Mucosa of descending colon (tissue), 3 donors: ENCODE measurements at regions not wholly inside any gene's neighbourhood (a gene's known extent, or its start where the extent isn't known, plus 50 kb on each side); places are given as distances from the start of the nearest gene placed in this dataset.

Source experiments
- ATAC-seq: fragments of 200-7000 bp; cut with Tn5 transposase; one replicate; pipeline ENCODE4 v1.9.1; 2020; ENCODE audit warnings: mild to moderate bottlenecking, moderate library complexity
- DNase-seq, 3 donors: peaks; one replicate each; pipeline ENCODE4 v3.0.0-alpha.2; 2020
- H3K36me3 ChIP-seq: fragments of 200-600 bp; one replicate; pipeline ENCODE4 v1.8.0; 2021; ENCODE audit warnings: low read depth, mild to moderate bottlenecking
- H3K4me1 ChIP-seq: fragments of 200-600 bp; one replicate; pipeline ENCODE4 v1.8.0; 2021; ENCODE audit warnings: low read depth, mild to moderate bottlenecking
- H3K4me3 ChIP-seq: fragments of 200-600 bp; one replicate; pipeline ENCODE4 v1.8.0; 2021; ENCODE audit warnings: mild to moderate bottlenecking
- H3K9me3 ChIP-seq: fragments of 200-600 bp; one replicate; pipeline ENCODE4 v1.8.0; 2021; ENCODE audit warnings: mild to moderate bottlenecking
- intact Hi-C, 2 donors: fragments of 100-400 bp; cut with DNase I in 1 of 2; cut with micrococcal nuclease in 1 of 2; formaldehyde crosslinking; loops; one replicate each; pipeline versions ENCODE4 v1.11.0 to v1.11.1; 2022; cut with DNase I, micrococcal nuclease
- TF ChIP-seq, protein P1 (sequence below): fragments of 200-600 bp; IDR thresholded peaks from one replicate; pipeline ENCODE4 v1.8.0; 2022; ENCODE audit warnings: antibody characterized with exemption, mild to moderate bottlenecking
- donor health status: DM: no; HTN: no; CAD: no; lungs with moderate emphysema.
- donor health status: DM: no; HTN: no; CAD: no.
- donor health status: DM: no; HTN: yes; CAD: no.

DNA sequence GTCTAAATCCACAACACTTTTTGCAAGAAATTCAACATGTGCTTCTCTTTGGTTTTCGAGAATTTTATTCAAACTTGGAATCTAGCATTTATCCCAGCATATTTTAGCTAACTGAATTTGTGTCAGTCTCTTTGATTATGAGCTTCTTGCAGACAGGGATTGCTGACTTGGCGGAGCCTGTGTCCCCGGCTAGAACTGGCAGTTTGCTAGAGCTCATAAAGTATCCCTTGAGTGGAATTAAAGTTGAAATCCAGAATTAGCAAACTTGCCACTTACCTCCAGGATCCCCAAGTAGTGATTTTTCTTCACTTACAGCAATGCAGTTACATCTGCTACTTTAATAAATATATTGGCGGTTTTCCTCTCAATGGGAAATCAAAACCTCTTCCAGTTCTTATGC is 306.9 kb downstream of the AACS start:
- TF ChIP-seq, protein P1, sequence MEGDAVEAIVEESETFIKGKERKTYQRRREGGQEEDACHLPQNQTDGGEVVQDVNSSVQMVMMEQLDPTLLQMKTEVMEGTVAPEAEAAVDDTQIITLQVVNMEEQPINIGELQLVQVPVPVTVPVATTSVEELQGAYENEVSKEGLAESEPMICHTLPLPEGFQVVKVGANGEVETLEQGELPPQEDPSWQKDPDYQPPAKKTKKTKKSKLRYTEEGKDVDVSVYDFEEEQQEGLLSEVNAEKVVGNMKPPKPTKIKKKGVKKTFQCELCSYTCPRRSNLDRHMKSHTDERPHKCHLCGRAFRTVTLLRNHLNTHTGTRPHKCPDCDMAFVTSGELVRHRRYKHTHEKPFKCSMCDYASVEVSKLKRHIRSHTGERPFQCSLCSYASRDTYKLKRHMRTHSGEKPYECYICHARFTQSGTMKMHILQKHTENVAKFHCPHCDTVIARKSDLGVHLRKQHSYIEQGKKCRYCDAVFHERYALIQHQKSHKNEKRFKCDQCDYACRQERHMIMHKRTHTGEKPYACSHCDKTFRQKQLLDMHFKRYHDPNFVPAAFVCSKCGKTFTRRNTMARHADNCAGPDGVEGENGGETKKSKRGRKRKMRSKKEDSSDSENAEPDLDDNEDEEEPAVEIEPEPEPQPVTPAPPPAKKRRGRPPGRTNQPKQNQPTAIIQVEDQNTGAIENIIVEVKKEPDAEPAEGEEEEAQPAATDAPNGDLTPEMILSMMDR: no peak
- H3K4me3 ChIP-seq: no peak overlapping the region
- no peaks in the 10 kb centered on the region for H3K36me3 ChIP-seq
- intact Hi-C loops: no loop called here
- H3K9me3 ChIP-seq: no peaks in the 10 kb centered on the region
- DNase-seq (no peak), ATAC-seq (no peak)
- H3K4me1 ChIP-seq: no peaks in the 10 kb centered on the region

DNA sequence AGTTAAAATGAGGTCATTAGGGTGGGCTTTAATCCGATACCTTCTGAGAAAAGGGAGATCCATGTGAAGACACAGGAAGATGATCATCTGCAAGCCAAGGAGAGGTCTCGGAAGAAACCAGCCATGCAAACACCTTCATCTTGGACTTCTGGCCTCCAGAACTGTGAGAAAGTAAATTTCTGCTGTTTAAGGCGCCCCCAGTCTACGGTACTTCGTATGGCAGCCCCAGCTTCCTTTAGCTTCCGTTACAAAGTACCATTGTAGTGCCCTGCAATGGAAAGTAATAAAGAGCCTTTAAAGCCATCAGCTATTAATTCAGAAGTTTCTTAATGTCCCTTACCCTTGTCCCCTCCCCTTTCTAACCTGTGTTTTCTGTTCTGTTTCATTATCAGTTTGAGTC is 308.1 kb downstream of the AACS start:
- no peak overlapping the region for H3K4me3 ChIP-seq
- no peaks in the 10 kb centered on the region for H3K36me3 ChIP-seq
- TF ChIP-seq, protein P1: no peak
- ATAC-seq (no peak), DNase-seq (no peak)
- intact Hi-C loops: no loop called here
- no peaks in the 10 kb centered on the region for H3K4me1 ChIP-seq
- no peaks in the 10 kb centered on the region for H3K9me3 ChIP-seq

DNA sequence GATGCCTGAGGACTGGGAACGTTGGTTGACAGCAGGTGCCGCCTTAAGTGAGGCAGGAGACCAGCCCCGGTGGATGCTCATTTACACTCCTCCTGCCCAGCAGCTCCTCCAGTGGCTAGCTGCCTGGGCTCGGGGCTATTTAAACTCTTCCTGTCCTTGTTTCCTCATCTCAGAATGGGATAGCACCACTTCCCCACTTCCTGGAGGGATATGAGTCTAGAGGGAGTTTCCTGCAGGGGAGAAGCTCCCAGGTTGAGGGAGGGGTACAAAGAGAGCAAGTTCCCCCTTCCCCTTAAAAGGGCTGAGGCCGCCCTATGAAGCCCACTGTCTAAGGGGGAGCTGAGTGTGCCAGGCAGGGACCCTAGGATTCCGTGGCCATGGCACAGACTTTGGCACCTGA is 311.2 kb downstream of the AACS start:
- Histone ChIP-seq H3K4me1 (no peaks in the 10 kb centered on the region), H3K4me3 (no peak overlapping the region), H3K9me3 (no peaks in the 10 kb centered on the region), H3K36me3 (no peaks in the 10 kb centered on the region)
- no peak for DNase-seq
- ATAC-seq: no peak
- TF ChIP-seq, protein P1: no peak
- intact Hi-C loops: no loop called here

DNA sequence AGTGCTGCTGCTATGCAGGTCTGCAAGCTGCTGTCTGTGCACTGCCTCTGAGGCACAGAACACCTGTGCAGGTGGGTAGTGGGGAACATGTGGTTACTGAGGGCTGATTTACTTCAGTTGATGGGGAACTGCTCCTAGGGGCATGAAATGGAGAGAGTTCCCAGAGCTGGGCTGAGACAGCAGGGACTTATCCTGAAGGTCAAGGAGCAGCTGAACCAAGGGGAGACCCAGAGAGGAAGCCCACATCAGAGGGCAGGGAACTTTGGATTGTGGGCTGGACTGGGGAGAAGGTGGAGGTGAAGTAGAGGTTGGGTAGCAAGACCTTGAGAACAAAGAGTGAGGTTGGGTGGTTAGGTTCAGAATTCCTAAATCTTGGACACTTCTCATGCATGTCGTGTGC is 311.9 kb downstream of the AACS start:
- DNase-seq (no peak), ATAC-seq (no peak)
- intact Hi-C loops: no loop called here
- Histone ChIP-seq H3K4me1 (no peaks in the 10 kb centered on the region), H3K4me3 (no peak overlapping the region), H3K9me3 (no peaks in the 10 kb centered on the region), H3K36me3 (no peaks in the 10 kb centered on the region)
- TF ChIP-seq, protein P1: no peak

DNA sequence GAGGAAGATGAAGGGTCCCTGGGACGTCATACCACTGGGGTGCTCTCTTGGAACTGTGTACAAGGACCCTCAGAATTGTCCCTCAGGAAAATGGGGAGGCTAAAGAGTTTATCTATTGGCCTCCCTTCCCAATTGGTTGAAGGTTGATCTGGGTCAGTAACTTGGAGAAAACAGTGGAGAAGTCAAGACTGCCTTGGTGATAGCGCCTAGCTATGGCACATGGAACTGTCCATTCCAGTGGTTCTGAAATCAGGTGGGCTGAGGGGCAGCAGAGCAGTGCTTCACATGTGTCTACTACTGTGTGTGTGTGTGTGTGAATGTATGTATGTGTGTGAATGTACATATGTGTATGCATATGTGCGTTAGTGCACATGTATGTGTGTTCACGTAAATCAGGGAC is 316.1 kb downstream of the AACS start:
- H3K36me3 ChIP-seq: no peaks in the 10 kb centered on the region
- TF ChIP-seq, protein P1: no peak
- no peak for ATAC-seq
- H3K9me3 ChIP-seq: no peaks in the 10 kb centered on the region
- intact Hi-C loops: no loop called here
- DNase-seq: no peak
- H3K4me3 ChIP-seq: no peak overlapping the region
- no peaks in the 10 kb centered on the region for H3K4me1 ChIP-seq

DNA sequence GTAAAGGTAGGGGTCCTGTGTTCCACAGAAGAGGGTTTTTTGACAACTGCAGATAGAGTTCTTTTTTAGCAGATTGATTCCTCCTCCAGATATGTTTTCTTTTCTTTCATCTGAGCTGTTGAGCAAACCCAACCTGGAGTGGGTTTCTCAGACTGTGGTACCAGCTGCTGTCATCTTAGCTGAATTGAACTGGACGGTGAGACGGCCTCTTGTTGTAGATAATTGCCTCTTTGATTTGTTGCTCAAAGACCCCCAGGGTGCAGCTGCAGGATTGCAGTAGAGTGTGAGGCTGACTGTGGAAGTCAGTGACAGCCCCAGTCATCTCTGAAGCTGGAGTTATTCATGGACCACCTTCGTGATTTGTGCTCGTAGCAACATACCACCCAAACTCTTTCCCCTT is 317.7 kb downstream of the AACS start:
- intact Hi-C loops: no loop called here

More for the DNA sequence above, 317.7 kb downstream of the AACS start:
- ATAC-seq (no peak), DNase-seq (no peak)
- Histone ChIP-seq H3K36me3 (no peaks in the 10 kb centered on the region), H3K9me3 (no peaks in the 10 kb centered on the region), H3K4me3 (no peak overlapping the region), H3K4me1 (no peaks in the 10 kb centered on the region)
- TF ChIP-seq, protein P1: no peak
